Lower leg skin (tissue), 3 donors: ENCODE measurements at regions not wholly inside any gene's neighbourhood (a gene's known extent, or its start where the extent isn't known, plus 50 kb on each side); places are given as distances from the start of the nearest gene placed in this dataset.

Experiments used
- CTCF ChIP-seq, 3 donors: fragments of 450-650 bp; IDR thresholded peaks; one replicate each; pipeline ENCODE4 v1.5.1; 2016; ENCODE audit warnings: antibody characterized with exemption in 3 of 3, mild to moderate bottlenecking in 3 of 3, moderate library complexity in 2 of 3
- POLR2A ChIP-seq, 2 donors: fragments of 450-650 bp; IDR thresholded peaks; one replicate each; pipeline ENCODE4 v1.6.1; 2016 to 2017; ENCODE audit warnings: antibody characterized with exemption in 2 of 2, mild to moderate bottlenecking in 1 of 2, moderate library complexity in 1 of 2

GRCh38 chr12:19819231-19819630 lies 379.9 kb downstream of the AEBP2 start:
- TF ChIP-seq CTCF (IDR thresholded peaks at IDR 0.05) (no peak), POLR2A (IDR thresholded peaks at IDR 0.05) (no peak)
